CD4-positive, alpha-beta T cell (primary cell): ENCODE measurements at regions not wholly inside any gene's neighbourhood (a gene's known extent, or its start where the extent isn't known, plus 50 kb on each side); places are given as distances from the start of the nearest gene placed in this dataset.

Experiments used
- ATAC-seq: fragments of 200-7000 bp; cut with Tn5 transposase; one replicate; pipeline ENCODE4 v1.10.0; 2022; ENCODE audit warnings: mild to moderate bottlenecking; ENCODE audit not compliant: poor library complexity
- CTCF ChIA-PET: fragments of 350-600 bp; sonication (Branson Sonifier 250); formaldehyde crosslinking; loops from one replicate; lab custom pipeline; 2021; ENCODE audit warnings: antibody characterized with exemption, inconsistent platforms; lab: Charles Lee
- POLR2A ChIA-PET: fragments of 350-600 bp; sonication (Branson Sonifier 250); formaldehyde crosslinking; loops from one replicate; lab custom pipeline; 2021; ENCODE audit warnings: antibody characterized with exemption, inconsistent platforms; lab: Charles Lee
- DNase-seq, 14 experiments: peaks; one replicate each; pipeline ENCODE4 v3.0.0-alpha.2; 2013 to 2020; ENCODE audit warnings: mixed read lengths in 2 of 14
- H3K27ac ChIP-seq, 2 donors: one replicate each; pipeline versions ENCODE4 v1.5.1 to v1.7.0; 2013; ENCODE audit warnings: low read length in 2 of 2, low read depth in 1 of 2, mild to moderate bottlenecking in 1 of 2
- H3K27me3 ChIP-seq, 2 experiments: 1 replicate in 1 of 2; 2 replicates in 1 of 2; pipeline versions ENCODE4 v1.6.1 to v1.7.0; 2013; ENCODE audit warnings: low read length in 2 of 2, control low read depth in 1 of 2, mild to moderate bottlenecking in 1 of 2, moderate library complexity in 1 of 2; ENCODE audit not compliant: insufficient read depth in 2 of 2, control insufficient read depth in 1 of 2
- H3K36me3 ChIP-seq: one replicate; pipeline ENCODE4 v1.6.1; 2013; ENCODE audit warnings: low read length, control low read depth; ENCODE audit not compliant: insufficient read depth
- H3K4me1 ChIP-seq: one replicate; pipeline ENCODE4 v1.6.1; 2013; ENCODE audit warnings: low read length, control low read depth; ENCODE audit not compliant: insufficient read depth
- H3K4me3 ChIP-seq: one replicate; pipeline ENCODE4 v1.5.1; 2013; ENCODE audit warnings: mild to moderate bottlenecking, low read length, moderate library complexity
- H3K9me3 ChIP-seq, 2 experiments: 1 replicate in 1 of 2; 2 replicates in 1 of 2; pipeline versions ENCODE4 v1.6.1 to v1.7.0; 2013; ENCODE audit warnings: low read length in 2 of 2, mild to moderate bottlenecking in 2 of 2, control low read depth in 1 of 2, moderate library complexity in 1 of 2; ENCODE audit not compliant: control insufficient read depth in 1 of 2, insufficient read depth in 1 of 2
- H3K27ac Mint-ChIP-seq: one replicate; pipeline ENCODE4 v1.8.0; 2020; ENCODE audit warnings: mixed read lengths
- H3K27me3 Mint-ChIP-seq: one replicate; pipeline ENCODE4 v1.8.0; 2021; ENCODE audit warnings: mixed read lengths
- H3K36me3 Mint-ChIP-seq: one replicate; pipeline ENCODE4 v1.8.0; 2021; ENCODE audit warnings: low read depth, mixed read lengths
- H3K4me1 Mint-ChIP-seq: one replicate; pipeline ENCODE4 v1.8.0; 2021; ENCODE audit warnings: low read depth, mixed read lengths
- H3K4me3 Mint-ChIP-seq: one replicate; pipeline ENCODE4 v1.8.0; 2020; ENCODE audit warnings: mild to moderate bottlenecking, mixed read lengths
- H3K9me3 Mint-ChIP-seq: one replicate; pipeline ENCODE4 v1.8.0; 2020; ENCODE audit warnings: mixed read lengths
- CTCF ChIP-seq: fragments of 200-600 bp; IDR thresholded peaks from one replicate; pipeline ENCODE4 v1.8.0; 2022; ENCODE audit warnings: antibody characterized with exemption, mild to moderate bottlenecking
- intact Hi-C, 2 experiments: fragments of 100-400 bp; cut with DNase I in 1 of 2; cut with micrococcal nuclease in 1 of 2; formaldehyde crosslinking; loops; one replicate each; pipeline versions ENCODE4 v1.15.1 to v1.9.0; 2023 to 2025; cut with DNase I, micrococcal nuclease

DNA sequence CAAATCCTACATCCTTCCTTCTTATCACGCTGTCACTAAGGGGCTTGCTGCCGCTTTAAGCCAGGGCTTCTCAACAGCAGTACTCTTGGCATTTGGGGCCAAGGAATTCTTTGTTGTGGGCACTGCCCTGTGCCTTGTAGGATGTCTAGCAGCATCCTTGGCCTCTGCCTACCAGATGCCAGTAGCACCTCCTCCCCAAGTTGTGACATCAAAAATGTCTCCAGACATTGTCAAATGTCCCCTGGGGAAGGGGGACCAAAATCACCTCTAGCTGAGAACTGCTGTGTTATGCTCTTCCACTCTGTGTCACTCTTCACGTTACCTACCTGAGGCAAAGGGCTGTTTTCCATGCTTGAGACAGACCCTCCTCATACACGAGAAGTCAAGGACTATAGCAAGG is 400.3 kb upstream of the POU3F1 start:
- no peaks in the 10 kb centered on the region for H3K36me3 ChIP-seq
- peaks cover 14 to 22% of the 10 kb centered on the region in 2 experiments for H3K27me3 ChIP-seq
- ChIA-PET CTCF (no interaction called here), POLR2A (no interaction called here)
- Mint-ChIP-seq H3K36me3 (no peaks in the 10 kb centered on the region), H3K9me3 (no peaks in the 10 kb centered on the region), H3K4me3 (no peak overlapping the region), H3K27me3 (peaks cover 47% of the 10 kb centered on the region), H3K27ac (no peak overlapping the region), H3K4me1 (no peaks in the 10 kb centered on the region)
- no peak overlapping the region for H3K27ac ChIP-seq
- intact Hi-C loops, result no loop called here
- H3K4me1 ChIP-seq, result no peaks in the 10 kb centered on the region
- no peak for TF ChIP-seq CTCF
- no peak overlapping the region for H3K4me3 ChIP-seq
- peaks cover 0 to under 1% of the 10 kb centered on the region in 2 experiments for H3K9me3 ChIP-seq
- no peak for DNase-seq
- no peak for ATAC-seq

DNA sequence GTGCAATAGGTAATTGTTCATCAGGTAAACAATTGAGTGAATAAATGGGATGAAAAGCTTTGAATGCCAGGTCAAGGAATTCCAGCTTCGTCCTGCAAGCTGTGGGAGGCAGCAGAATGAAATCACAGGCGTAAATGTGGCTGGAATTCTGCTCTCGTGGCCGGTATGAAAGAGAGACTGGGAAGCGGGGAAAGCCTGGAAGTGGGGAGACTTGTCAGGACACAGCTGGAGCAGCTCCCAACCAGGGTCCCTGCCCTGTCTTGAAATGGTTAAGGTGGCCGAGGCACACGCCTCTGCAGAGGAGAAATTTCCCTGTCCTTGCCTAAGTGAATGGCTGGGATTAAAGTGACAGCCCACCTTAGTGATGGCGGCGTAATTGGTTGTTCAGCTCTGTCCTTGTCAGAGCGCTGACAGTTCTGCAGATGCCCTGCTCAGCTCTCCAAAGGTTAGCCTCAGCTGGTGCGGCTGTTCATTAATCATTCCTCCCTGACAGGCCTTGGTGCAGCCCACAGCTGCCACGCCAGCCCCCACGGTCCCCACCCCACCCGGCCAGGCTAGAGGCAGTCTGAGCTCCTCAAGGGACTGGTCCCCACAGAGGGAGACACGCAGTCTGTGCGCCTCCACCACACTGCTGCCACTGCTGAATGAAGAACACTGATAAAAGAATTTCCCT is 398.3 kb upstream of the POU3F1 start:
- Mint-ChIP-seq H3K27me3 (peaks cover 54% of the 10 kb centered on the region), H3K9me3 (peaks cover 7% of the 10 kb centered on the region), H3K4me1 (no peaks in the 10 kb centered on the region)

DNA sequence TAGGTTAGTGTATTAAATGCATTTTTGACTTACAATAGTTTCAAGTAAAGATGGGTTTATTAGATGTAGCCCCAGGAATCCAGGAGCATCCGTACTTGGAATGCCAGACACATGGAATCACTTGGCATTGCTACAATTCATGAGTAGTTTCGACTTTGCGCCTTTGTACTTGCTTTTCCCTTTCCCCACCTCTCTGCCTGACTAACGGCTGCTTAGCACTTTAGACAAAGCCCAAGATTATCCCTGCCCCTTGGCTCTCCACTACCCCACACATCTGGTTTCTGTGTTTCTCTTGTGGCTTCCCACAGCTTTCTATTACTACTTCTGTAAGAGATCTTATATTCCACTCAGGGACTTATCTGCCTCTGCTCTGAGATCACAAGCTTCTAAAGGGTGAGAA is 397.7 kb upstream of the POU3F1 start:
- H3K4me3 Mint-ChIP-seq, result no peak overlapping the region
- no peaks in the 10 kb centered on the region for H3K36me3 Mint-ChIP-seq
- ChIA-PET CTCF (no interaction called here), POLR2A (no interaction called here)
- Histone ChIP-seq H3K9me3 (peaks cover 0 to 19% of the 10 kb centered on the region in 2 experiments), H3K4me3 (no peak overlapping the region), H3K36me3 (no peaks in the 10 kb centered on the region), H3K27ac (no peak overlapping the region), H3K4me1 (no peaks in the 10 kb centered on the region), H3K27me3 (peaks cover 14 to 20% of the 10 kb centered on the region in 2 experiments)
- no peak for TF ChIP-seq CTCF
- DNase-seq, result no peak
- intact Hi-C loops, result no loop called here
- peaks cover 7% of the 10 kb centered on the region for H3K9me3 Mint-ChIP-seq
- H3K4me1 Mint-ChIP-seq, result no peaks in the 10 kb centered on the region
- H3K27ac Mint-ChIP-seq, result no peak overlapping the region
- no peak for ATAC-seq
- peaks cover 56% of the 10 kb centered on the region for H3K27me3 Mint-ChIP-seq

More for the DNA sequence above, 398.3 kb upstream of the POU3F1 start:
- Histone ChIP-seq H3K4me1 (no peaks in the 10 kb centered on the region), H3K36me3 (no peaks in the 10 kb centered on the region), H3K27ac (no peak overlapping the region), H3K4me3 (no peak overlapping the region), H3K9me3 (peaks cover 0 to 19% of the 10 kb centered on the region in 2 experiments), H3K27me3 (peaks cover 14 to 20% of the 10 kb centered on the region in 2 experiments)
- DNase-seq, result no peak
- ATAC-seq, result no peak
- ChIA-PET POLR2A (no interaction called here), CTCF (no interaction called here)
- no peak for TF ChIP-seq CTCF
- H3K4me3 Mint-ChIP-seq, result no peak overlapping the region
- intact Hi-C loops, result no loop called here
- H3K27ac Mint-ChIP-seq, result no peak overlapping the region
- no peaks in the 10 kb centered on the region for H3K36me3 Mint-ChIP-seq
